ENCODE measurements at regions not wholly inside any gene's neighbourhood (a gene's known extent, or its start where the extent isn't known, plus 50 kb on each side); places are given as distances from the start of the nearest gene placed in this dataset.

DNA sequence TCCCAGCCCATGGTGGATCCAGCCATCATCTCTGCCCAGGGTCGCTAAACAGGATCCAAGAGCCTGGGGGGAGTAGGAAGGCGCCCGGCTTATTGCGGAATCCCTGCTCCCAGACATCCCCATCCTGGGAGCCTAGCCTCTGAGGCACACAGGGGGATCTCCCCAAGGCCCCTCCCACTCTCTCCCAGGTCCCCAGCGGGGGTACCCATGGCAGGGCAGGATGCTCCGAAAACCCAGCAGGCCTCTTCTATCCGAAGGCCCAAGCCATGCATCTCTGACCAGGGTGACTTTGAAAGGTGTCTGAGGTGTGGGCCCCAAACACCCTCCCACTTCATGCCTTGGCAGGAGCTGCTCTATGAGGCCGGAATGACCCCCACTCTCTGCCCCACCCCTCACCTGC is 81.7 kb upstream of the RUFY1 start:
- TF ChIP-seq, protein P1, sequence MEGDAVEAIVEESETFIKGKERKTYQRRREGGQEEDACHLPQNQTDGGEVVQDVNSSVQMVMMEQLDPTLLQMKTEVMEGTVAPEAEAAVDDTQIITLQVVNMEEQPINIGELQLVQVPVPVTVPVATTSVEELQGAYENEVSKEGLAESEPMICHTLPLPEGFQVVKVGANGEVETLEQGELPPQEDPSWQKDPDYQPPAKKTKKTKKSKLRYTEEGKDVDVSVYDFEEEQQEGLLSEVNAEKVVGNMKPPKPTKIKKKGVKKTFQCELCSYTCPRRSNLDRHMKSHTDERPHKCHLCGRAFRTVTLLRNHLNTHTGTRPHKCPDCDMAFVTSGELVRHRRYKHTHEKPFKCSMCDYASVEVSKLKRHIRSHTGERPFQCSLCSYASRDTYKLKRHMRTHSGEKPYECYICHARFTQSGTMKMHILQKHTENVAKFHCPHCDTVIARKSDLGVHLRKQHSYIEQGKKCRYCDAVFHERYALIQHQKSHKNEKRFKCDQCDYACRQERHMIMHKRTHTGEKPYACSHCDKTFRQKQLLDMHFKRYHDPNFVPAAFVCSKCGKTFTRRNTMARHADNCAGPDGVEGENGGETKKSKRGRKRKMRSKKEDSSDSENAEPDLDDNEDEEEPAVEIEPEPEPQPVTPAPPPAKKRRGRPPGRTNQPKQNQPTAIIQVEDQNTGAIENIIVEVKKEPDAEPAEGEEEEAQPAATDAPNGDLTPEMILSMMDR (IDR thresholded peaks at IDR 0.05; ENCODE audit: insufficient read depth, low read depth, low read length): no peak
- ChIA-PET POLR2A (no interaction called here), CTCF (no interaction called here)
- Histone ChIP-seq H3K27me3 (ENCODE audit: control insufficient read depth, insufficient read depth, low read length) (no peaks in the 10 kb centered on the region), H3K4me3 (ENCODE audit: low read depth, low read length) (no peak overlapping the region), H3K36me3 (ENCODE audit: control insufficient read depth, insufficient read depth, low read length) (no peaks in the 10 kb centered on the region)
- no peak for DNase-seq (ENCODE audit: low read depth)

DNA sequence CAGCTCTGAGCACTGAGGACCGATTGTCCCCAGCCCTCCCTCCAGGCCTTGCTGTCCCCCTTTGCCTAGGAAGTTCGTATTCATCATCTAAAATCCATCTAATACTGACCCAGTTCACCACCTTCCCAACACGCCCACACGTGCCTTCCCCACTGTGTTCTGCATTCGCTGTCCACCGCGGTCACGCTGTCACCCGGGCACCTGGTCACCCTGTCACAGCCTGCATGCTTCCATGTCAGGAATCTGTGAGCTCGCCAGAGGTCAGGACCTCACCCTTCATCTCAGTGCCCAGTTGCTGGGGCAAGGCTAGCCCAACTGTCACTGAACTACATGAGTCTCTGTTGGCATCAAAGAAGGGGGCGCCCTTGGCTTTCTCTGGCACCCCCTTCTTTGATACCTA is 82.9 kb upstream of the RUFY1 start:
- TF ChIP-seq, protein P1 (IDR thresholded peaks at IDR 0.05; ENCODE audit: insufficient read depth, low read depth, low read length): no peak
- no peak for DNase-seq (ENCODE audit: low read depth)
- no peak overlapping the region for H3K4me3 ChIP-seq (ENCODE audit: low read depth, low read length)
- CTCF ChIA-PET: no interaction called here
- POLR2A ChIA-PET: no interaction called here
- no peaks in the 10 kb centered on the region for H3K27me3 ChIP-seq (ENCODE audit: control insufficient read depth, insufficient read depth, low read length)
- H3K36me3 ChIP-seq (ENCODE audit: control insufficient read depth, insufficient read depth, low read length): no peaks in the 10 kb centered on the region

DNA sequence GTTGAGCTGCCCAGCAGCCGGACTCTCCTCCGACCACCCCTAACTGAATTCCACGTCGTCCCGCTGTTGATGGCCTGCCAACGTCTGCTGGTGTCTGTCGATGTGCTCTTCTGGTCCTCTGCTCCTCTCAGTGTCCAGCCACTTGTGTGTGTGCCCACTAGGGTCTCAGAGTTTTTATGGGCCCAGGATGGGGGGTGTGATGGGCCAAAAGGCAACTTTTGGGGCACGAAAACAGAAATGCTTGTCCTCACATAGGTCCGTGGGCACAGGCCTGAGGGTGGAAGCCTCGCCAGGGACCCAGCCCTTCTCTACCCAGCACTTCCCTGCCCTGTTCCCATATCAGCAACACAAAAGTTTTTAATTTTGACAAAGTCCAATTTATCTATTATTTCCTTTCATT is 85.7 kb upstream of the RUFY1 start:
- ChIA-PET CTCF (no interaction called here), POLR2A (no interaction called here)
- DNase-seq (ENCODE audit: low read depth): no peak
- Histone ChIP-seq H3K27me3 (ENCODE audit: control insufficient read depth, insufficient read depth, low read length) (no peaks in the 10 kb centered on the region; the same call in 1 of the 2 replicates), H3K4me3 (ENCODE audit: low read depth, low read length) (no peak overlapping the region), H3K36me3 (ENCODE audit: control insufficient read depth, insufficient read depth, low read length) (no peaks in the 10 kb centered on the region)
- TF ChIP-seq, protein P1 (IDR thresholded peaks at IDR 0.05; ENCODE audit: insufficient read depth, low read depth, low read length): no peak

DNA sequence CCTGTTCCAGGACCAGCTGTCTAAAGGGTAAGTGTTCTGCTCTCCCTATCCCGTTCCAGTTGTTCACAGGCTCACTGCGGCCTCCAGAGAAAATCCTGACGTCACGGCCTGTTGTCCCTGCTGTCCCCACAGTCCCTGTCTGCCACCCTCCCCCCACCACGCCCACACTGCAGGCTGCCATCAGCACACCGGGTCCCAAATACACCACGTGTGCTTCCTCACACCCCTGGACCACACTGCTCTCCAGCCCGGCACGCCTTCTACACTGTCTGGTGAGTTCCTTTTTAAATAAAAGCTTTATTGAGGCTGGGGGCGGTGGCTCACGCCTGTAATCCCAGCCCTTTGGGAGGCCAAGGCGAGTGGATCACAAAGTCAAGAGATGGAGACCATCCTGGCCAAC is 88.3 kb upstream of the RUFY1 start:
- no peak for DNase-seq (ENCODE audit: low read depth)
- Histone ChIP-seq H3K27me3 (ENCODE audit: control insufficient read depth, insufficient read depth, low read length) (no peaks in the 10 kb centered on the region; the same call in 1 of the 2 replicates), H3K36me3 (ENCODE audit: control insufficient read depth, insufficient read depth, low read length) (no peaks in the 10 kb centered on the region), H3K4me3 (ENCODE audit: low read depth, low read length) (no peak overlapping the region)
- TF ChIP-seq, protein P1 (IDR thresholded peaks at IDR 0.05; ENCODE audit: insufficient read depth, low read depth, low read length): no peak
- ChIA-PET CTCF (no interaction called here), POLR2A (no interaction called here)

DNA sequence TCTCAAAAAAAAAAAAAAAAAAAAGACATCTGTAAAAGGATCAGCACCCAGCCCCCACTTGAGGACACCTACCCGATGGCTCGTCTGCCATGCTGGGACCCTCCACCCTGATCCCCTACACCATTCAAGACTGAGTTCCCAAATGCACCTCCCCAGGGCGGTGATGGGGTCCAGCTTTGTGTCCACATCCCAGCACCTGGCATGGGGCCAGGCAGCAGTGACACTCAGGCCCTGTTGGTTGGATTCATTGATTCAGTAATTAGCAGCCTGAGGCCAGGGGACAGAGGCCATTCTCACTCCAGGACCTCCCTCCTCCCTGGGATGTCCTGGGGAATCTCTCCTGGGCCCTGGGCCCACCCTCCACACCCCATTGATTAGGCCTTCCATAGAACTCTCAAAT is 88.8 kb upstream of the RUFY1 start:
- CTCF ChIA-PET: no interaction called here

More for the DNA sequence above, 88.8 kb upstream of the RUFY1 start:
- POLR2A ChIA-PET: no interaction called here
- DNase-seq (ENCODE audit: low read depth): no peak
- Histone ChIP-seq H3K4me3 (ENCODE audit: low read depth, low read length) (no peak overlapping the region), H3K27me3 (ENCODE audit: control insufficient read depth, insufficient read depth, low read length) (no peaks in the 10 kb centered on the region; the same call in 1 of the 2 replicates), H3K36me3 (ENCODE audit: control insufficient read depth, insufficient read depth, low read length) (no peaks in the 10 kb centered on the region)
- TF ChIP-seq, protein P1 (IDR thresholded peaks at IDR 0.05; ENCODE audit: insufficient read depth, low read depth, low read length): no peak

Measured in BJ (cell line).